Stomach smooth muscle (tissue), 2 donors: ENCODE measurements at regions not wholly inside any gene's neighbourhood (a gene's known extent, or its start where the extent isn't known, plus 50 kb on each side); places are given as distances from the start of the nearest gene placed in this dataset.
"Not testable (repeated sequence)": the region's sequence is repeated elsewhere in the genome, so short reads cannot be mapped to it uniquely, and the experiment has no call there.

Source experiments
- H3K27ac ChIP-seq: one replicate; pipeline ENCODE4 v1.7.0; 2013; ENCODE audit warnings: mild to moderate bottlenecking, low read length, inconsistent platforms
- H3K27me3 ChIP-seq, 2 donors: one replicate each; pipeline ENCODE4 v1.7.0; 2013; ENCODE audit warnings: low read length in 2 of 2; ENCODE audit not compliant: insufficient read depth in 2 of 2, control insufficient read depth in 1 of 2
- H3K36me3 ChIP-seq, 2 donors: one replicate each; pipeline ENCODE4 v1.7.0; 2013; ENCODE audit warnings: low read length in 2 of 2; ENCODE audit not compliant: control insufficient read depth in 2 of 2, insufficient read depth in 2 of 2
- H3K4me1 ChIP-seq: one replicate; pipeline ENCODE4 v1.7.0; 2013; ENCODE audit warnings: low read length; ENCODE audit not compliant: control insufficient read depth, insufficient read depth
- H3K4me3 ChIP-seq, 2 donors: one replicate each; pipeline ENCODE4 v1.7.0; 2013; ENCODE audit warnings: low read length in 2 of 2
- H3K9ac ChIP-seq, 2 donors: one replicate each; pipeline ENCODE4 v1.7.0; 2013; ENCODE audit warnings: low read length in 2 of 2, mild to moderate bottlenecking in 1 of 2
- H3K9me3 ChIP-seq, 2 donors: one replicate each; pipeline ENCODE4 v1.7.0; 2013; ENCODE audit warnings: low read length in 2 of 2; ENCODE audit not compliant: control insufficient read depth in 2 of 2
- donor health status: healthy.
- donor health status: Pancreatic carcinoma.

GRCh38 chr6:13874191-13874549, 50.6 kb upstream of the RNF182 start:
- Histone ChIP-seq H3K9me3 (peaks cover 0 to 3% of the 10 kb centered on the region in 2 donors), H3K27me3 (peaks cover 0 to 2% of the 10 kb centered on the region in 2 donors), H3K4me1 (peaks cover 9% of the 10 kb centered on the region), H3K27ac (no peak overlapping the region), H3K9ac (peak overlapping the region in 1 of 2 donors; percentile 29), H3K4me3 (peak overlapping the region; percentile 66 to 81), H3K36me3 (no peaks in the 10 kb centered on the region)

GRCh38 chr6:13873288-13874190, 51.2 kb upstream of the RNF182 start:
- Histone ChIP-seq H3K4me3 (peak overlapping the region; percentile 66 to 81), H3K36me3 (no peaks in the 10 kb centered on the region), H3K9me3 (peaks cover 0 to 3% of the 10 kb centered on the region in 2 donors), H3K4me1 (peaks cover 9% of the 10 kb centered on the region), H3K9ac (peak overlapping the region in 1 of 2 donors; percentile 29), H3K27me3 (peaks cover 0 to 2% of the 10 kb centered on the region in 2 donors), H3K27ac (no peak overlapping the region)

GRCh38 chr6:13872681-13873080, 52.1 kb upstream of the RNF182 start:
- Histone ChIP-seq H3K27me3 (peaks cover 0 to 4% of the 10 kb centered on the region in 2 donors), H3K9me3 (no peaks in the 10 kb centered on the region), H3K4me3 (no peak overlapping the region), H3K36me3 (no peaks in the 10 kb centered on the region), H3K4me1 (peaks cover 9% of the 10 kb centered on the region), H3K27ac (no peak overlapping the region), H3K9ac (no peak overlapping the region)

- H3K27ac ChIP-seq, H3K9ac ChIP-seq, H3K4me3 ChIP-seq, H3K4me1 ChIP-seq, H3K27me3 ChIP-seq, H3K9me3 ChIP-seq, H3K36me3 ChIP-seq: not testable (repeated sequence)
Measured at GRCh38 chr6:13872006-13872405, 52.7 kb upstream of the RNF182 start.

DNA sequence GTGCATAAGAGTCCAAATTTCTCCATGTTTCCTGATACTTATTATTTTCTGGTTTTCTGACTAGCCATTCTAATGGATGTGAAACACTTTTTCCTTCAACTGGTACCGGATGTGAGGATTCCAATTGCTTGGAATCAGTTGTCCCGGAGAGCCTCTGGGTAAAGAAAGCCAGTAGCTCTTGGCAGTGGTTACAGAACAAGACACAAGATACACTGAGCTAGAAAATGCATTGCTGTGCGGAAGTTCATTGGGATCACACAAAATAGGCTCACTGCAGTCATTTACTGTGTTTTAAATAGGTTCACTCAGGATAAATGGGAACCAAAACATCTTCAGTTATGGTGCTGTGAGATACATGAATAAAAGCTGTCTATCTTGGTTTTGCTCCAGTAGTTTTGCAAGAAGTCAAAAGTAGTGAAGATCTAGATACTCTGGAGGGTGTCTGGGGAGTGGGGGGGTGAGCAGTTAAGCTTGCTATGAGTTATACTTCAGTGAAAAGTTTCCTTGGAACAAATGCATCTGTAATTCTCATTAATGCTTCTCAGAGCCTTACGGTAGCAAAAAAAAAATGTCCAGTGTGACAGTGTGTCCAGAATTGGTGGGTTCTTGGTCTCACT, 54.4 kb upstream of the RNF182 start:
- no peak overlapping the region for H3K4me3 ChIP-seq
- H3K36me3 ChIP-seq: no peaks in the 10 kb centered on the region
- H3K9me3 ChIP-seq: no peaks in the 10 kb centered on the region
- no peak overlapping the region for H3K9ac ChIP-seq
- peaks cover 0 to 4% of the 10 kb centered on the region in 2 donors for H3K27me3 ChIP-seq
- H3K4me1 ChIP-seq: peaks cover 9% of the 10 kb centered on the region
- H3K27ac ChIP-seq: no peak overlapping the region

DNA sequence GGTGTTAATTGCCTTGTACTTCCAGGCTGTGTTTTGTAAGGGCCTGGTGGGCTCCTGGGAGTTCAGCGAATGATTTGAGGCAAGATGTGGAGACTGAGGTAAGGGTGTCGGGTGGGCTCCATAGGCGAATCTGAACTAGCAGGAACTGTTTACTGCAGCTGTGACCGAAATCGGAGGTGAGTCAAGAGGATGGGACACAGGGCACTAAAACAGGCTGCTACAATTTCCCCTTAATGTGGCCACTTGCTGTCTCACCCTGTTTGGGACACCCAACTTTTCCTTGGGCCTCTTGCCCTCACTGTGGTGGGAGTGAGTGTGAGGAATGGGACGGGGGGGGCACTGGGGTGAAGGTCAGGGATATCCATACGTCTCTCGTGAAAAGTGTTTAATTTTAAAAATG, 53.9 kb upstream of the MCUR1 start:
- Histone ChIP-seq H3K4me3 (no peak overlapping the region), H3K9me3 (no peaks in the 10 kb centered on the region), H3K9ac (no peak overlapping the region), H3K27me3 (peaks cover 0 to 2% of the 10 kb centered on the region in 2 donors), H3K27ac (no peak overlapping the region), H3K4me1 (no peaks in the 10 kb centered on the region), H3K36me3 (no peaks in the 10 kb centered on the region)

- H3K9me3 ChIP-seq: no peaks in the 10 kb centered on the region
- H3K9ac ChIP-seq: no peak overlapping the region
- H3K36me3 ChIP-seq: no peaks in the 10 kb centered on the region
- no peak overlapping the region for H3K27ac ChIP-seq
- no peaks in the 10 kb centered on the region for H3K4me1 ChIP-seq
- H3K27me3 ChIP-seq: peaks cover 0 to 2% of the 10 kb centered on the region in 2 donors
- no peak overlapping the region for H3K4me3 ChIP-seq
Measured at GRCh38 chr6:13866301-13866700, 51.9 kb upstream of the MCUR1 start.

DNA sequence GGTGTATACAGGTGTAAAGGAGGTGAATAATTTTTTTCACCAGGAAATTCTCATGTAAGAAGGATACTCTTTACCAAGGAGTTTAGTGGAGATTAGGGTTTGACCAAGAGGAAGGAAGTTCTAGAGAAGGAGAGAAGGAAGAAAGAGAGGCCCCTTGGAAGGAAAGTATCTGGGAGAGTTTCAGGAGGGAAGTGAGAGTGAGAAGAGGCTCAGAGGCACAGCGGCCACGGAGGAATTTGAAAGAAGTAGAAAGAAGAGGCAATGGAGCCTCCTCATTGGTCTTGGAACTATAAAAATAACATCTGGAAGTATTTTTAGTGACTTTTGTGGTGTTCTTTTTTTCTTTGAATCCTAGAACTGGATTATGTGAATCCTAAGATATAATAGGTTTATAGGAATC, 50.8 kb upstream of the MCUR1 start:
- Histone ChIP-seq H3K4me3 (no peak overlapping the region), H3K9me3 (no peaks in the 10 kb centered on the region), H3K9ac (no peak overlapping the region), H3K4me1 (peaks cover under 1% of the 10 kb centered on the region), H3K36me3 (no peaks in the 10 kb centered on the region), H3K27me3 (peaks cover 6 to 7% of the 10 kb centered on the region in 2 donors), H3K27ac (no peak overlapping the region)

- not testable (repeated sequence) for H3K4me3 ChIP-seq, H3K27ac ChIP-seq, H3K4me1 ChIP-seq, H3K9ac ChIP-seq, H3K9me3 ChIP-seq, H3K36me3 ChIP-seq
- H3K27me3 ChIP-seq: peaks cover 9 to 12% of the 10 kb centered on the region in 2 donors
Measured at GRCh38 chr6:13864669-13865068, 50.3 kb upstream of the MCUR1 start.
